Esophagus muscularis mucosa (tissue), 4 donors: ENCODE measurements at regions not wholly inside any gene's neighbourhood (a gene's known extent, or its start where the extent isn't known, plus 50 kb on each side); places are given as distances from the start of the nearest gene placed in this dataset.
A peak's percentile ranks its signal among the peaks of the same experiment; 100 is the strongest.
"Not testable (repeated sequence)": the region's sequence is repeated elsewhere in the genome, so short reads cannot be mapped to it uniquely, and the experiment has no call there.

Experiments used
- DNase-seq: peaks from one replicate; pipeline ENCODE4 v3.0.0-alpha.2; 2017; ENCODE audit errors: extremely low spot score
- H3K27ac ChIP-seq, 4 donors: fragments of 200-600 bp; sonication (generic); replicated peaks in 1 of 4; 1 replicate in 3 of 4; 2 replicates in 1 of 4; pipeline ENCODE4 v1.5.1; 2016 to 2019; ENCODE audit warnings: mild to moderate bottlenecking in 1 of 4
- H3K27me3 ChIP-seq, 4 donors: fragments of 200-600 bp; sonication (generic); one replicate each; pipeline versions ENCODE4 v1.5.1 to v1.6.0; 2016 to 2019
- H3K36me3 ChIP-seq, 4 donors: fragments of 200-600 bp; sonication (generic); one replicate each; pipeline ENCODE4 v1.5.1; 2016 to 2019
- H3K4me1 ChIP-seq, 4 donors: fragments of 200-600 bp; sonication (generic); one replicate each; pipeline ENCODE4 v1.5.1; 2016 to 2019
- H3K4me3 ChIP-seq, 4 donors: fragments of 200-600 bp; sonication (generic); 1 replicate in 2 of 4; 2 replicates in 2 of 4; pipeline ENCODE4 v1.5.1; 2016 to 2019; ENCODE audit warnings: mild to moderate bottlenecking in 4 of 4, moderate library complexity in 1 of 4
- H3K9me3 ChIP-seq, 4 donors: fragments of 200-600 bp; sonication (generic); 1 replicate in 3 of 4; 2 replicates in 1 of 4; pipeline ENCODE4 v1.5.1; 2016 to 2019
- POLR2A ChIP-seq: fragments of 450-650 bp; IDR thresholded peaks from one replicate; pipeline ENCODE4 v1.6.1; 2017; ENCODE audit warnings: antibody characterized with exemption, moderate library complexity, mild to moderate bottlenecking, low read depth
- POLR2AphosphoS5 ChIP-seq, 2 donors: sonication (generic); formaldehyde crosslinking; IDR thresholded peaks; one replicate each; pipeline ENCODE4 v1.6.1; 2017; ENCODE audit warnings: antibody characterized with exemption in 2 of 2
- WGBS: methylation state at CpG from one replicate; pipeline ENCODE4 v1.1.5; 2018; 5-methylcytosine and 5-hydroxymethylcytosine counted together
- intact Hi-C: fragments of 100-400 bp; cut with DNase I; formaldehyde crosslinking; loops from one replicate; pipeline ENCODE4 v1.15.1; 2023
- TF ChIP-seq, protein P1 (sequence below), 3 experiments: fragments of 200-600 bp in 2 of 3; fragments of 450-650 bp in 1 of 3; sonication (generic) in 2 of 3; IDR thresholded peaks; one replicate each; pipeline ENCODE4 v1.5.1; 2017 to 2019; ENCODE audit warnings: antibody characterized with exemption in 3 of 3, mild to moderate bottlenecking in 2 of 3, moderate library complexity in 1 of 3

DNA sequence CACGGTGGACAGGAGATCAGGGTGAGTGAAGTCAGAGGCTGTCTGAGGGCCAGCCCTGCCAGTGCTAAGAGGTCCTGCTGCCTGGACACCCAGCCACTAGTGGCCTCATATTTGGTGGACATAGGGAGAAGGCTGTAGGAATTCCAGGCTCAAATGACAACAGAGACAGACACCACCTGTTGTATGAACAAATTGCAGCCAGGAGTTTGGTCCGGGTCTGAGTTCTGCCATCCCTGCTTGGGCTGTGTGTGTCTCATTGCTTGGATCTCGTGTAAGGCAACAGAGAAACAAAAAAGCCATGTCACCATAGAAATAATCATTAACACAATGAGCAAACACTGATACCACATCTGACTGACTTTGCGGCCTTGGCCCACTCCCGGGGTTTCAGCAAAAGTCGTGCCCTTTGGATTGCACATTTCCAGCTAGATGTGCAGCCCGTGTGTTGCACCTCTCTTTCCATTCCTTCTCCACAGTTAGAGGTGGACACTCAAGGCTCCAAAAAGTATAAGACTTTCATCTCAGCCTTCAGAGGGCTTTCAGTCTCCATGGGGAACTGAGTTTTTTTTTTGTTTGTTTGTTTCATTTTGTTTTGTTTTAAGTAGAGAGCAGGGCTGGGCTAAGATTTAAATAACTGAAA is 211.2 kb downstream of the RTP5 start:
- WGBS = 75% methylated on average over 5 of the region's 7 CpGs
- H3K27me3 ChIP-seq = peaks cover 0 to 35% (median 0%) of the 10 kb centered on the region in 4 donors
- H3K4me3 ChIP-seq, H3K36me3 ChIP-seq, H3K4me1 ChIP-seq, H3K9me3 ChIP-seq, H3K27ac ChIP-seq, DNase-seq, intact Hi-C loops: not testable (repeated sequence)

GRCh38 chr2:242084034-242084433 is 214.5 kb downstream of the RTP5 start:
- H3K4me3 ChIP-seq, H3K36me3 ChIP-seq, H3K9me3 ChIP-seq, DNase-seq, H3K27ac ChIP-seq, intact Hi-C loops: not testable (repeated sequence)
- Histone ChIP-seq H3K27me3 (peaks cover 0 to 23% (median 0%) of the 10 kb centered on the region in 4 donors), H3K4me1 (peaks cover 9 to 12% (median 9%) of the 10 kb centered on the region in 4 donors)
- WGBS = 85% methylated on average over 2 of the region's 5 CpGs

- H3K36me3 ChIP-seq, DNase-seq, intact Hi-C loops, H3K9me3 ChIP-seq, H3K4me3 ChIP-seq, H3K27ac ChIP-seq: not testable (repeated sequence)
- peaks cover 12 to 20% (median 18%) of the 10 kb centered on the region in 4 donors for H3K4me1 ChIP-seq
- peaks cover 0 to 18% (median 0%) of the 10 kb centered on the region in 4 donors for H3K27me3 ChIP-seq
- no CpG with 5 or more reads among the region's 14 CpGs for WGBS
Observed at GRCh38 chr2:242085024-242085674, 215.6 kb downstream of the RTP5 start.

GRCh38 chr2:242085941-242086621 is 216.6 kb downstream of the RTP5 start:
- TF ChIP-seq, protein P1, sequence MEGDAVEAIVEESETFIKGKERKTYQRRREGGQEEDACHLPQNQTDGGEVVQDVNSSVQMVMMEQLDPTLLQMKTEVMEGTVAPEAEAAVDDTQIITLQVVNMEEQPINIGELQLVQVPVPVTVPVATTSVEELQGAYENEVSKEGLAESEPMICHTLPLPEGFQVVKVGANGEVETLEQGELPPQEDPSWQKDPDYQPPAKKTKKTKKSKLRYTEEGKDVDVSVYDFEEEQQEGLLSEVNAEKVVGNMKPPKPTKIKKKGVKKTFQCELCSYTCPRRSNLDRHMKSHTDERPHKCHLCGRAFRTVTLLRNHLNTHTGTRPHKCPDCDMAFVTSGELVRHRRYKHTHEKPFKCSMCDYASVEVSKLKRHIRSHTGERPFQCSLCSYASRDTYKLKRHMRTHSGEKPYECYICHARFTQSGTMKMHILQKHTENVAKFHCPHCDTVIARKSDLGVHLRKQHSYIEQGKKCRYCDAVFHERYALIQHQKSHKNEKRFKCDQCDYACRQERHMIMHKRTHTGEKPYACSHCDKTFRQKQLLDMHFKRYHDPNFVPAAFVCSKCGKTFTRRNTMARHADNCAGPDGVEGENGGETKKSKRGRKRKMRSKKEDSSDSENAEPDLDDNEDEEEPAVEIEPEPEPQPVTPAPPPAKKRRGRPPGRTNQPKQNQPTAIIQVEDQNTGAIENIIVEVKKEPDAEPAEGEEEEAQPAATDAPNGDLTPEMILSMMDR (IDR thresholded peaks at IDR 0.05) = no peak
- TF ChIP-seq POLR2AphosphoS5 (IDR thresholded peaks at IDR 0.05) = peak in 1 of 2 donors; percentile 51
- Histone ChIP-seq H3K27me3 (peaks cover 0 to 9% (median 0%) of the 10 kb centered on the region in 4 donors), H3K4me1 (peaks cover 13 to 21% (median 19%) of the 10 kb centered on the region in 4 donors), H3K4me3 (no peak overlapping the region), H3K9me3 (no peaks in the 10 kb centered on the region), H3K27ac (peak overlapping the region; percentile 22 to 50 (median 36)), H3K36me3 (no peaks in the 10 kb centered on the region)
- no peak for DNase-seq
- 36% methylated on average over 6 of the region's 6 CpGs for WGBS
- intact Hi-C loops = no loop called here

- WGBS = 0% methylated on average over 3 of the region's 37 CpGs
- Histone ChIP-seq H3K4me1 (peaks cover 13 to 21% (median 19%) of the 10 kb centered on the region in 4 donors), H3K4me3 (peak overlapping the region; percentile 68 to 97 (median 86)), H3K27ac (peak overlapping the region; percentile 48 to 81 (median 69))
- intact Hi-C loops, H3K27me3 ChIP-seq, H3K9me3 ChIP-seq, H3K36me3 ChIP-seq, DNase-seq: not testable (repeated sequence)
Observed at GRCh38 chr2:242088044-242088443, 218.5 kb downstream of the RTP5 start.

DNA sequence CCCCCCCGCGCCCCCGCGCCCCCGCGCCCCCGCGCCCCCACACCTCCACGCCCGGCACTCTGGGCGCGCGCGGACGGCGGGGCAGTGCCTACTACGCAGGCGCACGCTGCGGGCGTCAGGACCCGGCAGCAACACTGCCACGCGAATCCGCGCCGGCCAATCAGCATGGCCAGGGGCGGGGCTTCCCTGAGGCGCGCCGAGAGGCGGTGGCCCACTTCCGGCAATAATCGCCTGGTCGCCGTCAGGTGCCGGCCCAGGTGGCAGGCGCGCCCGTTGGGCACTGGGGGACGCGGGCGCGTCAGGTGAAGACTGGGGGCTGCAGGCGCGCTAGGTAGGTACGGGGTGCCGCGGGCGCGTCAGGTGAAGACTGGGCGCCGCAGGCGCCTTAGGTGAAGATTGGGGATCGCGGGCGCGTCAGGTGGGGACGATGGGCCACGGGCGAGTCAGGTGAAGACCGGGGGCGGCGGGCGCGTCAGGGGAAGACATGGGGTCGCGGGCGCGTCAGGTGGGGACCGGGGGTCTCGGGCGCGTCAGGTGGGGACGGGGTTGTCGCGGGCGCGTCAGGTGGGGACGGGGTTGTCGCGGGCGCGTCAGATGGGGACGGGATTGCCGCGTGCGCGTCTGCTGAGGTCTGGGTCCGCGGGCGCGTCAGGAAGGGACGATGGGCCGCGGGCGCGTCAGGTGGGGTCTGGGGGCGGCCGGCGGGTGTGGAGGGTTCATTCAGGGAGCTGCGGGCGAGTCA is 219.1 kb downstream of the RTP5 start:
- peaks cover 13 to 21% (median 19%) of the 10 kb centered on the region in 4 donors for H3K4me1 ChIP-seq
- H3K4me3 ChIP-seq = peak overlapping the region; percentile 68 to 97 (median 86)
- intact Hi-C loops = no loop called here
- H3K27ac ChIP-seq = peak overlapping the region; percentile 48 to 81 (median 69)
- H3K27me3 ChIP-seq = no peaks in the 10 kb centered on the region
- WGBS = no CpG with 5 or more reads among the region's 103 CpGs
- DNase-seq = peak; percentile 96
- H3K36me3 ChIP-seq = no peaks in the 10 kb centered on the region
- TF ChIP-seq POLR2AphosphoS5 (IDR thresholded peaks at IDR 0.05) (peak; percentile 83 to 88), POLR2A (peak; percentile 29)
- TF ChIP-seq, protein P1 (IDR thresholded peaks at IDR 0.05) = no peak
- H3K9me3 ChIP-seq = no peaks in the 10 kb centered on the region

DNA sequence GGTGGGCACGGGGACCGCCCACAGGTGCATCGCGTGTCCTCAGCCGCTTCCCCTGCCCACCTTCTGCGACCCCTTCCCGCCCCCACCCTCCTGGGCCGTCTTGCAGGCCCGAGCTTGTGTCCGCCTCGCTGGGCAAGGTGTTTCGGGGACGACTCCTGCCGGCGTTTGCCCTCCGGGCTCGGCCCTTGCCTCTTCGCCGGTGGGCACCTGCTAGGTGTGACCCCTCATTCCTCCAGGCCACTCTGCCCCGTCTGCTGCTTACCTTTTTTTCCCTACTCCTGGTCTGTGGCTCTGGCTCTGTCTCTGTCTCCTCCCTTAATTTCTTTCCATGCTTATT is 219.7 kb downstream of the RTP5 start:
- WGBS = 8% methylated on average over 5 of the region's 20 CpGs
- Histone ChIP-seq H3K4me1 (peaks cover 13 to 21% (median 19%) of the 10 kb centered on the region in 4 donors), H3K4me3 (peak overlapping the region; percentile 68 to 97 (median 86)), H3K27ac (peak overlapping the region; percentile 48 to 81 (median 69))
- DNase-seq, H3K27me3 ChIP-seq, H3K9me3 ChIP-seq, intact Hi-C loops, H3K36me3 ChIP-seq: not testable (repeated sequence)

- intact Hi-C loops, H3K4me3 ChIP-seq, H3K9me3 ChIP-seq, H3K4me1 ChIP-seq, H3K27me3 ChIP-seq, DNase-seq, H3K27ac ChIP-seq: not testable (repeated sequence)
- WGBS = 100% methylated on average over 1 of the region's 1 CpG
- H3K36me3 ChIP-seq = peaks cover 4 to 49% (median 17%) of the 10 kb centered on the region in 4 donors
Observed at GRCh38 chr2:242097278-242097677, 227.7 kb downstream of the RTP5 start.
